ENCODE measurements at regions not wholly inside any gene's neighbourhood (a gene's known extent, or its start where the extent isn't known, plus 50 kb on each side); places are given as distances from the start of the nearest gene placed in this dataset.

GRCh38 chr2:236689981-236690380 is 120.4 kb downstream of the ACKR3 start:
- H3K27me3 ChIP-seq = no peaks in the 10 kb centered on the region
- H3K4me3 ChIP-seq = no peak overlapping the region
- H3K27ac ChIP-seq = no peak overlapping the region
- no peaks in the 10 kb centered on the region for H3K4me1 ChIP-seq (ENCODE audit: insufficient read depth)
- DNase-seq = no peak
- no peaks in the 10 kb centered on the region for H3K36me3 ChIP-seq
- no peaks in the 10 kb centered on the region for H3K9me3 ChIP-seq
- 80 to 91% (median 81%) methylated on average over 3 of the region's 3 CpGs for WGBS, 3 donors
- TF ChIP-seq CTCF (IDR thresholded peaks at IDR 0.05) (no peak), EP300 (IDR thresholded peaks at IDR 0.05) (no peak), POLR2A (IDR thresholded peaks at IDR 0.05) (no peak)
- intact Hi-C loops (cut with DNase I) = no loop called here

- DNase-seq = no peak
- intact Hi-C loops (cut with DNase I) = no loop called here
- Histone ChIP-seq H3K27ac (no peak overlapping the region), H3K4me1 (ENCODE audit: insufficient read depth) (no peaks in the 10 kb centered on the region), H3K4me3 (no peak overlapping the region), H3K36me3 (no peaks in the 10 kb centered on the region), H3K9me3 (no peaks in the 10 kb centered on the region), H3K27me3 (no peaks in the 10 kb centered on the region)
- TF ChIP-seq EP300 (IDR thresholded peaks at IDR 0.05) (no peak), CTCF (IDR thresholded peaks at IDR 0.05) (no peak), POLR2A (IDR thresholded peaks at IDR 0.05) (no peak)
- WGBS, 3 donors = 93 to 95% (median 95%) methylated on average over 3 of the region's 3 CpGs
These were observed 121.1 kb downstream of the ACKR3 start for GRCh38 chr2:236690726-236691125.

GRCh38 chr2:236691799-236692167 is 122.2 kb downstream of the ACKR3 start:
- H3K4me3 ChIP-seq = no peak overlapping the region
- H3K36me3 ChIP-seq = no peaks in the 10 kb centered on the region
- intact Hi-C loops (cut with DNase I) = no loop called here
- no peak for TF ChIP-seq CTCF (IDR thresholded peaks at IDR 0.05)
- TF ChIP-seq EP300 (IDR thresholded peaks at IDR 0.05) = no peak
- TF ChIP-seq POLR2A (IDR thresholded peaks at IDR 0.05) = no peak
- H3K27ac ChIP-seq = no peak overlapping the region
- no peaks in the 10 kb centered on the region for H3K27me3 ChIP-seq
- 70 to 85% (median 79%) methylated on average over 6 of the region's 6 CpGs for WGBS, 3 donors
- no peaks in the 10 kb centered on the region for H3K9me3 ChIP-seq
- no peaks in the 10 kb centered on the region for H3K4me1 ChIP-seq (ENCODE audit: insufficient read depth)
- no peak for DNase-seq

- 90 to 97% (median 96%) methylated on average over 7 of the region's 7 CpGs for WGBS, 3 donors
- H3K4me3 ChIP-seq = no peak overlapping the region
These were observed 123.3 kb downstream of the ACKR3 start for GRCh38 chr2:236692937-236693336.

More at GRCh38 chr2:236692937-236693336, 123.3 kb downstream of the ACKR3 start:
- intact Hi-C loops (cut with DNase I) = no loop called here
- no peak for TF ChIP-seq POLR2A (IDR thresholded peaks at IDR 0.05)
- no peak for TF ChIP-seq EP300 (IDR thresholded peaks at IDR 0.05)
- no peak for TF ChIP-seq CTCF (IDR thresholded peaks at IDR 0.05)
- Histone ChIP-seq H3K27ac (no peak overlapping the region), H3K4me1 (ENCODE audit: insufficient read depth) (no peaks in the 10 kb centered on the region), H3K9me3 (no peaks in the 10 kb centered on the region), H3K36me3 (no peaks in the 10 kb centered on the region), H3K27me3 (no peaks in the 10 kb centered on the region)
- DNase-seq = no peak

Measured in ovary (tissue), 7 donors.